ENCODE measurements at regions not wholly inside any gene's neighbourhood (a gene's known extent, or its start where the extent isn't known, plus 50 kb on each side); places are given as distances from the start of the nearest gene placed in this dataset.

- Histone ChIP-seq H3K9me3 (no peaks in the 10 kb centered on the region), H3K4me1 (peaks cover 0 to 16% (median 13%) of the 10 kb centered on the region in 4 donors), H3K4me3 (no peak overlapping the region), H3K27me3 (peaks cover 0 to 37% of the 10 kb centered on the region in 2 donors), H3K27ac (no peak overlapping the region), H3K36me3 (no peaks in the 10 kb centered on the region)
- DNase-seq: no peak
- intact Hi-C loops (cut with DNase I; ENCODE audit: low total_unique reads): no loop called here
- TF ChIP-seq CTCF (IDR thresholded peaks at IDR 0.05): no peak
Measured at GRCh38 chr1:58244872-58245271, 301.7 kb downstream of the OMA1 start.

- DNase-seq: no peak
- intact Hi-C loops (cut with DNase I; ENCODE audit: low total_unique reads): no loop called here
- Histone ChIP-seq H3K9me3 (no peaks in the 10 kb centered on the region), H3K4me3 (no peak overlapping the region), H3K27me3 (no peaks in the 10 kb centered on the region), H3K27ac (no peak overlapping the region), H3K4me1 (no peaks in the 10 kb centered on the region), H3K36me3 (no peaks in the 10 kb centered on the region)
- TF ChIP-seq CTCF (IDR thresholded peaks at IDR 0.05): no peak
Measured at GRCh38 chr1:58238846-58239245, 307.7 kb downstream of the OMA1 start.

- TF ChIP-seq CTCF (IDR thresholded peaks at IDR 0.05): no peak
- no peaks in the 10 kb centered on the region for H3K4me1 ChIP-seq
- no peaks in the 10 kb centered on the region for H3K36me3 ChIP-seq
- H3K4me3 ChIP-seq: no peak overlapping the region
- H3K27me3 ChIP-seq: no peaks in the 10 kb centered on the region
- no peaks in the 10 kb centered on the region for H3K9me3 ChIP-seq
- no peak overlapping the region for H3K27ac ChIP-seq
- intact Hi-C loops (cut with DNase I; ENCODE audit: low total_unique reads): loop anchor here (5.0 kb wide), 1 partner anchor 806 kb away; no protein-coding TSS in a partner anchor
- no peak for DNase-seq
Measured at GRCh38 chr1:58233729-58234128, 312.8 kb downstream of the OMA1 start.

GRCh38 chr1:58231204-58231603 lies 315.3 kb downstream of the OMA1 start:
- H3K9me3 ChIP-seq: no peaks in the 10 kb centered on the region
- no peak for TF ChIP-seq CTCF (IDR thresholded peaks at IDR 0.05)
- intact Hi-C loops (cut with DNase I; ENCODE audit: low total_unique reads): loop anchor here (5.0 kb wide), 1 partner anchor 804 kb away; no protein-coding TSS in a partner anchor
- no peak overlapping the region for H3K4me3 ChIP-seq
- DNase-seq: no peak
- H3K36me3 ChIP-seq: no peaks in the 10 kb centered on the region
- H3K4me1 ChIP-seq: no peaks in the 10 kb centered on the region
- H3K27ac ChIP-seq: no peak overlapping the region
- H3K27me3 ChIP-seq: no peaks in the 10 kb centered on the region

- no peak overlapping the region for H3K27ac ChIP-seq
- H3K27me3 ChIP-seq: no peaks in the 10 kb centered on the region
- no peaks in the 10 kb centered on the region for H3K36me3 ChIP-seq
- no peak overlapping the region for H3K4me3 ChIP-seq
- TF ChIP-seq CTCF (IDR thresholded peaks at IDR 0.05): no peak
- H3K4me1 ChIP-seq: no peaks in the 10 kb centered on the region
- intact Hi-C loops (cut with DNase I; ENCODE audit: low total_unique reads): no loop called here
- no peak for DNase-seq
- H3K9me3 ChIP-seq: no peaks in the 10 kb centered on the region
Measured at GRCh38 chr1:58227604-58228003, 318.9 kb downstream of the OMA1 start.

GRCh38 chr1:58223522-58223921 lies 323.0 kb downstream of the OMA1 start:
- no peak for TF ChIP-seq CTCF (IDR thresholded peaks at IDR 0.05)
- intact Hi-C loops (cut with DNase I; ENCODE audit: low total_unique reads): no loop called here
- no peaks in the 10 kb centered on the region for H3K27me3 ChIP-seq
- no peaks in the 10 kb centered on the region for H3K9me3 ChIP-seq
- H3K4me3 ChIP-seq: no peak overlapping the region
- DNase-seq: no peak
- no peak overlapping the region for H3K27ac ChIP-seq
- no peaks in the 10 kb centered on the region for H3K36me3 ChIP-seq
- H3K4me1 ChIP-seq: no peaks in the 10 kb centered on the region
